H1 (cell line): ENCODE measurements at regions not wholly inside any gene's neighbourhood (a gene's known extent, or its start where the extent isn't known, plus 50 kb on each side); places are given as distances from the start of the nearest gene placed in this dataset.
"Not testable (repeated sequence)": the region's sequence is repeated elsewhere in the genome, so short reads cannot be mapped to it uniquely, and the experiment has no call there.

Experiments
- CTCF ChIA-PET: fragments of 300-600 bp; sonication (Branson Sonifier 250); formaldehyde crosslinking; loops from one replicate; lab custom pipeline; 2021; ENCODE audit not compliant: partially characterized antibody; lab: Charles Lee
- POLR2A ChIA-PET: fragments of 300-600 bp; sonication (Branson Sonifier 250); formaldehyde crosslinking; loops from one replicate; lab custom pipeline; 2021; ENCODE audit warnings: inconsistent platforms; ENCODE audit not compliant: partially characterized antibody; lab: Charles Lee
- DNase-seq, 2 experiments: peaks; one replicate each; pipeline versions ENCODE4 v3.0.0 to v3.0.0-alpha.2; 2010 to 2022; ENCODE audit warnings: low spot score in 2 of 2, low read depth in 1 of 2, mixed read lengths in 1 of 2
- FAIRE-seq: peaks from 2 replicates; lab custom pipeline; 2011; peaks lifted over from hg19 to GRCh38; lab: Jason Lieb, UNC
- H2AFZ ChIP-seq: 2 replicates; pipeline ENCODE4 v1.8.1; 2012; ENCODE audit warnings: low read length, inconsistent platforms
- H2AK5ac ChIP-seq: 2 replicates; pipeline ENCODE4 v1.6.1; 2013; ENCODE audit warnings: low read depth, low read length
- H2BK120ac ChIP-seq: replicated peaks from 2 replicates; pipeline ENCODE3; 2013; ENCODE audit warnings: low read depth, low read length, inconsistent platforms
- H2BK12ac ChIP-seq: 2 replicates; pipeline ENCODE4 v1.6.1; 2013; ENCODE audit warnings: low read depth, low read length
- H2BK15ac ChIP-seq: 2 replicates; pipeline ENCODE4 v1.6.1; 2013; ENCODE audit warnings: low read length
- H2BK20ac ChIP-seq: 2 replicates; pipeline ENCODE4 v1.6.1; 2013; ENCODE audit warnings: low read length
- H2BK5ac ChIP-seq: 2 replicates; pipeline ENCODE4 v1.6.1; 2013; ENCODE audit warnings: low read depth, low read length
- H3K14ac ChIP-seq: 2 replicates; pipeline ENCODE4 v1.6.1; 2013; ENCODE audit warnings: inconsistent platforms; ENCODE audit not compliant: insufficient read length
- H3K18ac ChIP-seq: 2 replicates; pipeline ENCODE4 v1.6.1; 2013; ENCODE audit warnings: low read length; ENCODE audit errors: extremely low read depth
- H3K23ac ChIP-seq: 2 replicates; pipeline ENCODE4 v1.6.1; 2013; ENCODE audit warnings: inconsistent platforms; ENCODE audit not compliant: insufficient read length
- H3K23me2 ChIP-seq: 2 replicates; pipeline ENCODE4 v1.6.1; 2013; ENCODE audit warnings: low read depth, low read length
- H3K27ac ChIP-seq: 2 replicates; pipeline ENCODE4 v1.6.1; 2011; ENCODE audit warnings: low read depth, low read length, inconsistent platforms
- H3K27me3 ChIP-seq, 4 experiments: replicated peaks in 1 of 4; 1 replicate in 1 of 4; 2 replicates in 3 of 4; pipeline versions ENCODE4 v1.6.1 to v1.8.1; 2011 to 2013; ENCODE audit warnings: low read length in 3 of 4, mild to moderate bottlenecking in 3 of 4, inconsistent platforms in 2 of 4, mixed read lengths in 2 of 4, moderate library complexity in 1 of 4; ENCODE audit not compliant: control insufficient read depth in 3 of 4, insufficient read depth in 3 of 4; ENCODE audit errors: extremely low read depth in 1 of 4
- H3K36me3 ChIP-seq, 4 experiments: 2 replicates each; pipeline versions ENCODE4 v1.6.1 to v1.8.1; 2011 to 2013; ENCODE audit warnings: mild to moderate bottlenecking in 4 of 4, low read length in 3 of 4, moderate library complexity in 2 of 4, control low read depth in 1 of 4, inconsistent platforms in 1 of 4; ENCODE audit not compliant: insufficient read depth in 4 of 4, control insufficient read depth in 2 of 4
- H3K4ac ChIP-seq: replicated peaks from 2 replicates; pipeline ENCODE3; 2013; ENCODE audit warnings: low read length, low read depth, mixed read lengths, inconsistent platforms; ENCODE audit not compliant: insufficient read length
- H3K4me1 ChIP-seq, 4 experiments: replicated peaks in 1 of 4; 1 replicate in 1 of 4; 2 replicates in 3 of 4; pipeline versions ENCODE4 v1.6.1 to v1.8.1; 2011 to 2013; ENCODE audit warnings: low read length in 3 of 4, inconsistent platforms in 2 of 4, mixed read lengths in 1 of 4; ENCODE audit not compliant: insufficient read depth in 4 of 4, control insufficient read depth in 3 of 4
- H3K4me2 ChIP-seq, 2 experiments: 2 replicates each; pipeline versions ENCODE4 v1.6.1 to v1.8.1; 2011 to 2013; ENCODE audit warnings: low read depth in 2 of 2, low read length in 2 of 2, control low read depth in 1 of 2, inconsistent platforms in 1 of 2, mild to moderate bottlenecking in 1 of 2; ENCODE audit not compliant: insufficient read depth in 1 of 2
- H3K4me3 ChIP-seq, 4 experiments: fragments of 200-600, 300-600 bp in 1 of 4; sonication (generic), shearing (Covaris generic), sonication (Bioruptor Twin) in 1 of 4; 2 replicates each; pipeline versions ENCODE4 v1.5.1 to v1.8.1; 2011 to 2016; ENCODE audit warnings: low read length in 4 of 4, low read depth in 3 of 4, control low read depth in 2 of 4, inconsistent platforms in 2 of 4, mild to moderate bottlenecking in 2 of 4, mixed read lengths in 1 of 4, moderate library complexity in 1 of 4; ENCODE audit not compliant: insufficient read depth in 2 of 4; ENCODE audit errors: extremely low read depth in 1 of 4
- H3K56ac ChIP-seq: replicated peaks from 2 replicates; pipeline ENCODE3; 2013; ENCODE audit warnings: low read depth, mild to moderate bottlenecking, mixed read lengths, low read length, inconsistent platforms; ENCODE audit not compliant: insufficient read length
- H3K79me1 ChIP-seq: 2 replicates; pipeline ENCODE4 v1.6.1; 2013; ENCODE audit warnings: low read depth, low read length, control low read depth
- H3K79me2 ChIP-seq, 2 experiments: 2 replicates each; pipeline versions ENCODE4 v1.6.1 to v1.8.1; 2012 to 2013; ENCODE audit warnings: low read length in 2 of 2, mild to moderate bottlenecking in 2 of 2, inconsistent platforms in 1 of 2; ENCODE audit not compliant: insufficient read depth in 2 of 2, control insufficient read depth in 1 of 2
- H3K9ac ChIP-seq, 4 experiments: replicated peaks in 1 of 4; 1 replicate in 1 of 4; 2 replicates in 3 of 4; pipeline versions ENCODE4 v1.6.1 to v1.8.1; 2011 to 2013; ENCODE audit warnings: low read depth in 3 of 4, low read length in 3 of 4, control low read depth in 2 of 4, mild to moderate bottlenecking in 2 of 4, moderate library complexity in 2 of 4, inconsistent platforms in 1 of 4; ENCODE audit errors: extremely low read depth in 1 of 4
- H3K9me3 ChIP-seq, 2 experiments: 2 replicates each; pipeline versions ENCODE4 v1.6.1 to v1.8.1; 2012 to 2013; ENCODE audit warnings: mild to moderate bottlenecking in 2 of 2, moderate library complexity in 2 of 2, control low read depth in 1 of 2, inconsistent platforms in 1 of 2, low read depth in 1 of 2, low read length in 1 of 2, mixed read lengths in 1 of 2; ENCODE audit not compliant: insufficient read depth in 2 of 2
- H4K20me1 ChIP-seq, 2 experiments: replicated peaks in 1 of 2; 2 replicates each; pipeline versions ENCODE3 to v1.8.1; 2011 to 2013; ENCODE audit warnings: inconsistent platforms in 2 of 2, low read length in 2 of 2, mild to moderate bottlenecking in 1 of 2; ENCODE audit not compliant: insufficient read depth in 2 of 2, control insufficient read depth in 1 of 2
- H4K5ac ChIP-seq: 2 replicates; pipeline ENCODE4 v1.6.1; 2013; ENCODE audit warnings: low read length, low read depth, mixed read lengths, inconsistent platforms; ENCODE audit not compliant: insufficient read length
- H4K8ac ChIP-seq: 2 replicates; pipeline ENCODE4 v1.8.0; 2013; ENCODE audit warnings: mild to moderate bottlenecking, moderate library complexity, low read length, inconsistent platforms; ENCODE audit not compliant: insufficient read depth; ENCODE audit errors: extremely low read depth
- H4K91ac ChIP-seq: replicated peaks from 2 replicates; pipeline ENCODE3; 2013; ENCODE audit warnings: low read length, mixed read lengths, inconsistent platforms; ENCODE audit not compliant: insufficient read length
- WGBS, 2 experiments: shearing (Covaris generic) in 1 of 2; methylation state at CpG; one replicate each; pipeline versions ENCODE4 v1.1.6 to v1.1.7; 2013 to 2015; ENCODE audit warnings: low lambda C conversion rate in 2 of 2, mixed read lengths in 2 of 2, inconsistent platforms in 1 of 2, low coverage in 1 of 2, missing lambda C conversion rate in 1 of 2; ENCODE audit not compliant: insufficient replicate concordance in 2 of 2, insufficient coverage in 1 of 2, insufficient read length in 1 of 2; ENCODE audit errors: extremely low coverage in 1 of 2, missing lambda C conversion rate in 1 of 2; 5-methylcytosine and 5-hydroxymethylcytosine counted together

DNA sequence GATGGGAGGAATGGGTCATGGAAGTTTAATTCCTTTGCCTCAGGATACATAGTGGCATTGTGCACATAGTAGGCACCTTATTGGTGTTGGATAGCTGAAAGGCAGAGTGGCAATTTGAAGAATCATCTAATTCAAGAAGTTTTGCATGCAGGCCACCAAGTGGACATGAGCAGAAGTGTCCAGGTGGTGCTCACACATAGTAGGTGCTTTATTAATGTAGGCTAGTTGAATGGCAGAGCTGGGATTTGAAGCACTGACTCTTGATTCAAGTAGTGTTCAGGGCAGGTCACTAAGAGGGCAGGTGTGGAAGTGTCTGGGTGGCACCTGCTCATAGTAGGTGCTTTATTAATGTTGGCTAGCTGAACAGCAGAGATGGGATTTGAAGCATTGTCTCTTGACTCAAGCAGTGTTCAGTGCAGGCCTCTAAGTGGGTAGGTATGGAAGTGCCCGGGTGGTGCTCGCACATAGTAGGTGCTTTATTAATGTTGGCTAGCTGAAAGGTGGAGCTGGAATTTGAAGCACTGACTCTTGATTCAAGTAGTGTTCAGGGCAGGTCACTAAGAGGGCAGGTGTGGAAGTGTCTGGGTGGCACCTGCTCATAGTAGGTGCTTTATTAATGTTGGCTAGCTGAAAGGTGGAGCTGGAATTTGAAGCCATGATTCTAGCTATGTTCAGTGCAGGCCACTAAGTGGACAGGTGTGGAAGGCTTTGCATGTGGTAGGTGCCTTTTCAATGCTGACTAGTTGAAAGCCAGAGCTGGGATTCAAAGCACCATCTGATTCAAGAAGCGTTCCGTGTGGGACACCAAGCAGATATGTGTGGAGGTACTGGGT, 58.3 kb upstream of the SORCS2 start:
- H3K23ac ChIP-seq, H3K56ac ChIP-seq, H3K4me3 ChIP-seq, FAIRE-seq, H3K9ac ChIP-seq, H4K5ac ChIP-seq, H4K8ac ChIP-seq, H2BK20ac ChIP-seq, H3K4me2 ChIP-seq, H3K27me3 ChIP-seq, H3K27ac ChIP-seq, H3K4ac ChIP-seq, POLR2A ChIA-PET, DNase-seq, H2BK15ac ChIP-seq, H2AK5ac ChIP-seq, H3K4me1 ChIP-seq, H4K91ac ChIP-seq, H2AFZ ChIP-seq, H3K14ac ChIP-seq, H2BK12ac ChIP-seq, H3K79me1 ChIP-seq, H3K18ac ChIP-seq, H3K79me2 ChIP-seq, H3K9me3 ChIP-seq, H2BK5ac ChIP-seq, H3K36me3 ChIP-seq, H2BK120ac ChIP-seq: not testable (repeated sequence)
- peaks cover 0 to 14% of the 10 kb centered on the region in 2 experiments for H4K20me1 ChIP-seq
- H3K23me2 ChIP-seq = peaks cover 16% of the 10 kb centered on the region
- CTCF ChIA-PET = interaction anchor here (0.7 to 2.2 kb wide), 4 partner anchors 10 to 32 kb away, joined by 3 to 8 read pairs (median 3); no protein-coding TSS in a partner anchor
- WGBS, 2 experiments = 96% methylated on average over 4 of the region's 4 CpGs; no CpG with 5 or more reads in 1 of the 2 experiments
